Fibroblast of skin of abdomen (primary cell): ENCODE measurements at regions not wholly inside any gene's neighbourhood (a gene's known extent, or its start where the extent isn't known, plus 50 kb on each side); places are given as distances from the start of the nearest gene placed in this dataset.

Experiments used
- DNase-seq: peaks from one replicate; pipeline ENCODE4 v3.0.0-alpha.2; 2013

DNA sequence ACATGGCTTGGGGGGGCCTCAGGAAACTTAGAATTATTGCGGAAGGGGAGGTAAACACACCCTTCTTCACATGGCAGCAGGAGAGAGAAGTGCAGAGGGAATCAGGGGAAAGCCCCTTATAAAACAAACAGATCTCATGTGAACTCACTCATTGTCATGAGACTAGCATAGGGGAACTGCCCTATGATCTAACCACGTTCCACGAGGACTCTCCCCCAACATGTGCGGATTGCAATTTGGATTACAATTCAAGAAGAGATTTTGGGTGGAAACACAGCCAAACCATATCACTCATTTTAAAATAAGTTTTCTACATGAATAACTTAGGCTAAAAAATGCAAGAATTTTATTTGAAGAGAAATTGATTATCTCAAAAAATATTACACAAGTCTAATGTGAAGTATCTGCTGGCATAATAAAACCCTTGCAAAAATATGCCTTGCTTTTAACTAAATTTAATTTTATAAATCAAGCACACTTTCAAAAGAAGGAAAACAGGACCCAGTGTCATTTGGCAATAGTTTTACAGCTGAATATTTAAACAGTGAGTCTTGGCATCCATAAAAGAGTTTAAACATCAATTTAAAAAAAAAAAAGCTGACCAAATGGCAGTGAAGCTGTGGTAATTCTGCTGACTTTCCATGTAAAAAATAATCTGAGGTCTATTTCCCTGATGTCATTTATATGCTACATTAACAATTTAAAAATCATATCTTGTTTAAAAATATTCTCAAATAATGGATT is 1057.2 kb downstream of the NAALADL2 start:
- DNase-seq: no peak

DNA sequence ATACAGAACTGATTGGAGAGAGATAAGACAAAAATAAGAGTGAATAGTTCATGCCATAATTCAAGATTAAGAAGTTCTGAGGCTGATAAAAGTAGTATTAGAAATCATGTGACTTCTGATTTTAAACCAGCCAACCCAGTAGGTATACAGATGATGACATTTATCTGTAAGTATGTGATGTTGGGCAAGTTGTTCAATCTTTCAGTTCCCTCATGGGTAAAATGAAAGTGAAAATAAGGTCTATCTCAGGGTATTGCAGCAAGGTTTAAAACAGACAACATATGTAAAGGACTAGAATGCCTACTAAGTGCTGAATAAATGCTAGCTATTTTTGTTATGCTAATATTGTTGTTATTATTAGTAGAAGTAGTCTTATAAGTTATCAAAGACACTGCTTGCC is 1055.7 kb downstream of the NAALADL2 start:
- no peak for DNase-seq

DNA sequence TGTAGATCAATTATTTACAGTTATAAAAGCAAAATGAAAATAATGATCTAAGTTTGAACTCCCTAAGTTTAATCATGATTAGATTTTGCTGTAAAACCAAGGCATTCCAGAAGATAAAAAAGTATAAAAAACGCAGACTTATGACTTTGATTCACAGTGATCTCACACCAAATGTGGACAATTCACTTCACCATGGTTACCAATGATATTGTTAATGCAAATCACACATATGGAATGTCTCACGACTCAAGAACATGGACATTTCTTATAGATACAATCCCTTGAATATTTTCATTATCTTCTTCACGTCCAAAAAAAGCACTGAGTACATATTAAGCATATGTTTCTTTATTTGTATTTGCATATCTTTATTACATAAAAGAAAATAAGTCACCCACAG is 1054.2 kb downstream of the NAALADL2 start:
- DNase-seq: no peak

- no peak for DNase-seq
Observed at GRCh38 chr3:175911937-175912336, 1052.8 kb downstream of the NAALADL2 start.

GRCh38 chr3:175902226-175902625 is 1043.1 kb downstream of the NAALADL2 start:
- DNase-seq: no peak

GRCh38 chr3:175898194-175898593 is 1039.1 kb downstream of the NAALADL2 start:
- DNase-seq: no peak

DNA sequence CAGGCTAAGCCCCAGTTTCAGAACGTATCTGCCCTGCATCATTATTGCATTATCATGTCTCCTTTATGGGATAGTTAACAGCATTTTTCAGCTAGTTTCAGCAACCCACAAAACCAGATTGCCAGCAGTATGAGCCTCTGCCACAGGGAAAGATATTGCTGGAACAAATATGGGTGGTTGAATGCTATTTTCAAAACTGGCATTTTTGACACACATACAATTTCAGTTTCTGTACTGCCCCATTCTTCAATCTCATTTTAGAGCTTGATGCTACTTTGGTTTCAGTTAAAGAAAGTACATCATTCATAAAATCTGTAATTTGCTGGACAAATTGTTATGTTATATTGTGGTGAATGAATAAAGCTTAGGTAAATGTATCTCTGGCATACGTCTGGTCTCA is 1037.5 kb downstream of the NAALADL2 start:
- DNase-seq: no peak

- DNase-seq: no peak
Observed at GRCh38 chr3:175895731-175896130, 1036.6 kb downstream of the NAALADL2 start.

- no peak for DNase-seq
Observed at GRCh38 chr3:175893566-175893965, 1034.4 kb downstream of the NAALADL2 start.

- DNase-seq: no peak
Observed at GRCh38 chr3:175890066-175890465, 1030.9 kb downstream of the NAALADL2 start.

DNA sequence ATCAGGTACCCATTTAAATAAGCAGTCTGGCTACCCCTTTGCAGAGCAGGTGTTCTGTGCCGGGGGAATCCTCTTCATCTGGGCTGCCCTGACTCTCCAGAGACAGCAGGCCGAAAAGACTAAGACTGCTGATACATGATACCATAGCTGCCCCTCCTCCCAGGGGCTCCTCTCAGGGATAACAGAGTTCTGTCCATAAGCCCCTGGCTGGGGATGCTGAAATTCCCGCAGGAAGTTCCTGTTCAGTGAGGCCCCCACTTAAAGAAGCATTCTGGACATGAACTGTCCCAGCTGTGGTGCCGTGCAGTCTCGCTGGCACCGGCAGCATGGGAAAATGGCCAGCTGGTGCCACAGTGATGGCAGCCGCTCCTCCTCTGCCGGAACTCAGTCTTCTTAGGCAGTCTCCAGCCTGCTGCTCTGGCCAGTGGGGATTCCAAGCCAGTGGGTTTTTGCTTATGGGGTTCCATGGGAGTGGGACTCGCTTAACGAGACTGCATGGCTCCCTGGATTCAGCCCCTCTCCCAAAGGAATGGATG is 1026.2 kb downstream of the NAALADL2 start:
- DNase-seq: no peak

DNA sequence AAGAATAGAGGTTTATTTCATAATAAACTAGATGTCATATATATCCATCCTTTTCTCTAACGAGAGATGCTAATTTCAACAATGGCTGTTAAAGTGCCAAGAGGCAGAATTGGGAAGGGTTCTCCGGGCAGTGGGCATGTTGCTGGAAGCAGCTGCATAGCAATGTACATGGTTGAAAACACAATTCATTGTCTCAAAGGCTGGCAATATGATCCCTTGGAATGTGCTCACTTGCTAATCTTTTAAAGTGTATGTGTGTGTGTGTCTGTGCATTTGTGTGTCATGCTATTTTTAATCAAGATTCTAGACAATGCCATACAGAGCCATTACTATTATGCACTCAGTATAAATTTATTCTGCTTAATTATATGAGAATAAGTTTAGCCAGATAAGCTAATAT is 1020.3 kb downstream of the NAALADL2 start:
- DNase-seq: no peak

DNA sequence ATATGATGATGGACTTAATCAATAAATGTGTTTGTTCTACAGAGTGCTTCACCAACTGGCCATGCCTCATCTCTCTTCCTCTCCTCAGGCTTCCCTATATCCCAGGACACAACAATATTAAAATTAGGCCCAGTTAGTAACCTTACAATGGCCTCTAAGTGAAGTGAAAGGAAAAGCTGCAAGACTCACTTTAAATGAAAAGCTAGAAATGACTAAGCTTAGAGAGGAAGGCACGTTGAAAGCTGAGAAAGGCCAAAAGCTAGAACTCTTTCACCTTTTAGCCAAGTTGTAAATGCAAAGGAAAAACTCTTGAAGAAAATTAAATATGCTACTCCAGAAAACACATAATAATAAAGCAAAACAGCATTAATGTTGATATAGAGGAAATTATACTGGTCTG is 1010.3 kb downstream of the NAALADL2 start:
- DNase-seq: no peak

DNA sequence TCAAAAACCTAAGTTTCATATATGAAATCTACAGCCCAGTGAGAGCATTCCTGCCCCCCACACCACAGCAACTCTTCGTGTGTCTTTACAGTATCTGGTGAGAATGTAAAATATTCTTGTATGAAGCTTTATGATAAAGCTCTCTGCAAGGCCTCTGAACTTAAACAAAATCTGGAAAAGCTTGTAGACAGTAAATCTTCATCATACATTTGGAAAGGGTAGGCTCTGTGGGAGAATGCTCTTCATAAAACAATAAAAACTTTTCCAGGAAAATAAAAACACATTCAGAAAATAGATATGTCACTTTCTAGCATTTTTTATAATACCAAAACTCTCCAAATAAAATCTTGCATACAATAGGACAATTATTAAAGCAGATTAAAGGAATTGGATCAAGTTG is 1009.5 kb downstream of the NAALADL2 start:
- DNase-seq: no peak

DNA sequence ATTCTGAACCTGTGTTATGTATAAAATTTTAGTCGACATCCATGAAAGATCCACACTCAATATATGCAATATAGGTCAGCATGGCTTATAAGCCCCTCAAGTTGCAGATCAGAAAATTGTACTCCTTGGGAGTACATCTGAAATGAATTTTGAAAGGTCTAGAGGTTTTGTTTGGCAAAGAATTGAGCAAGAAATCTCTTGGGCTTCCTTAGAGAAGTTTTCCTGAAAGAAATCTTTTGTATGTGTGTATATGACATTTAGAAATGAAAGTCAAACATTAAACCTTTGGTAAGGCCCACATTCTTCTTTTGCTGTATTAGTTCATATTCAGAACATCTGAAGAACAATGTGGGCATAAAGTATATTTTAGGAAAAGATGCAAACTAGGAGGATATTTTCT is 1006.6 kb downstream of the NAALADL2 start:
- DNase-seq: no peak

GRCh38 chr3:175861916-175862315 is 1002.8 kb downstream of the NAALADL2 start:
- no peak for DNase-seq
